GM19035 (cell line): ENCODE measurements at regions not wholly inside any gene's neighbourhood (a gene's known extent, or its start where the extent isn't known, plus 50 kb on each side); places are given as distances from the start of the nearest gene placed in this dataset.

Experiments
- ATAC-seq: cut with Tn5 transposase; IDR thresholded peaks from one replicate; pipeline ENCODE4 v1.9.1; 2021; ENCODE audit not compliant: unreplicated experiment

DNA sequence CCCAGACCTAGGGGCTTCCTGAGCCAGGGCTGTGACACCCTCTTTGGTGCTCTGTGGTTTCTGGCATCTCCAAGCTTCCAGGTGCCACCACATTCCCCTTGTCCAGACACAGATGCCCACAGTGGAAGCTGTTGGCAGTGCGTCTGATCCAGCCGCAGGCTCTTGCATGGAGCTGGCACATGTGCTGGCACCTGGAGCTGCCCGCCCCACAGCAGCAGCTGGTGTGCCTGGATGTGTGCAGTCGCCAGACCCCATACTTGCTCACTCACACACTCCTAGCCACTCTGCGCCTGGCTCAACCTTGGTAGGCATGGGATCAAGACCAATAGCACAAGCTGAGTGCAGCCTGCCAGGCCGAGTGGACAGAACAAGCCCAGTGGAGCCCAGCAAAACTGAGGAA is 106.5 kb downstream of the LYZL1 start:
- ATAC-seq: no peak

DNA sequence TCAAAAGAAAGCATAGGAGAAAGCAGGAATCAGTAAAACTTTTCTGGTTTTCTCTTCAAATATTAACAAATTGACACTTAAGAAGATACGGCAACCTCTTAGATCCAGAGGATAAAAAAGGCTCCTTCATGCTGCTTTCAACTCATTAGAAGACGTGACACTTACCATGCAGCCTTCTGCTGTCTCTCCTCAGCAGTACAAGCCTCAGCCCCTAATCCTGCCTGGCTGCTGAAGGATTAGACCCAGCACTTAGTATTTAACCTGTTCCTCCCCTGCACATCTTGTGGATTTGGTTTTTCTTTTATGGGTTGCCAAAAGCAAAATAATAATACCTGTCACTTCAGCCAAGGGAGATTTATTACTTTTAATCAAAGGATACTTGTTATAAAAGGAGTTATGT is 108.4 kb downstream of the LYZL1 start:
- ATAC-seq: no peak

DNA sequence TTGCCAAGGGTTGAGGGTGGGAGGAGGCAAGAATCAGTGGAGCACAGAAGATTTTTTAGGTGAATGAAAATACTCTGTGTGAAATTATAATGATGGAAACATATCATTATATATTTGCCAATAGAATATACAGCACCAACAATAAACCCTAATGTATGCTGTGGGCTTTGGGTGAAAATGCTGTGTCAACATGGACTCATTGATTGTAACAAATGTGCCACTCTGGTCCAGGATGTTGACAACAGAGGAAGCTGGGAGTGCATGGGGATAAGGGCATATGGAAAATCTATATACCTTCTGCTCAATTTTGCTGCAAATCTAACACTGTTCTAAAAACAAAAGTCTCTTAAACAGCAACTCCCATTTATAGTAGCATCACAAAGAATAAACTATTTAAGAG is 114.3 kb downstream of the LYZL1 start:
- no peak for ATAC-seq

DNA sequence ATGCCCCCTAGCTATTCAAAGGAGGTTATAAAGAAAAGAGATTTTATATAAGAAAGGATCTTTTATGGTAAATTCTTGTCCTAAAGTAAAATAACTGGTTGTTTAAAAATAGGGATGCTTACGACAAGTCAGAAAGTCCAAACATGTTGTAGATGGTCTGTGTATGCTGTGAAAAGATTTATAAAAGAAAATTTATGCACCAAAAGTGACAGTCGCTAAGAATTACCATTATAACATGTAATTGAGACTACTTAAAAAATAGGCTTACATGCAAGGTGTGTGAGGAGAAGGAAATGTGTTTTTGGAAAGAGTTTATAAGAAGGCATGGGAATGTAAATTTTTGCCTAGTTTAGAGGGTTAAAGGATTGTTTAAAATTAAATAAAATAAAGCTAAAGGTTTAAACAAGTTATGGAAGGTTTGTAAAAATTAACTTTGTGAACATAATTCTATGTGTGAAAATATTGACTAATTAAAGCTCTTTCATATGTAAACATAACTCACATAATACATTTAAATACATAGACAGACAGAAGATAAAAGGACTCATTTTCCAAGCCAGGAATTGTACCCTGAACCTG is 118.5 kb downstream of the LYZL1 start:
- ATAC-seq: no peak
